Mesenteric fat pad (tissue), 1 donor: ENCODE measurements at regions not wholly inside any gene's neighbourhood (a gene's known extent, or its start where the extent isn't known, plus 50 kb on each side); places are given as distances from the start of the nearest gene placed in this dataset.
"Not testable (repeated sequence)": the region's sequence is repeated elsewhere in the genome, so short reads cannot be mapped to it uniquely, and the experiment has no call there.

Source experiments
- DNase-seq: peaks from one replicate; pipeline ENCODE4 v3.0.0-alpha.2; 2020; ENCODE audit warnings: low spot score
- donor health status: DM: yes; HTN: yes; CAD: no.

DNA sequence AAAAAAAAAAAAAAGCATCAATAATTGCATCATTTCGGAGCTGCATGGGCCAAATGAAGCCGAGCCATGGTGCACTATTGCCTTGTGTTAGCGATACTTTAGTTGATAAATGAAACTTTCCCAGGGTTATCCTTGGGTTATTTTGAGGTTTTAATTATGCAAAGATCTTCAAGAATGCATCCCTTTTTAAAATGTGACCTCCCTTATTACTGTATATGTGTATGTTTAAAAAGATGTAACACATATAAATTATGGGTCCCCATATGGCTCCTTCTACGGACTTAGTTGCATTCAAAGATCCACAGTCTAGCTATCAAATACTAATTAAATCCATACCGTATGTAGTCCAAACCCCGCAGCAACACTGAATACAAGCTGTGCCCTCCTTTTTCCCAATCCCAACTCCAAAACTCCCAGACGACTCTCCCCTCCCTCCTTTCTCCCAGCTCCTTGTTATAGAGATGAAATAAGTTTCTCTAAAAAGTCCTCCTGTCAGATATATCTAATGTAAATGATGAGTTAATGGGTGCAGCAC, 129.3 kb upstream of the MAP1LC3B2 start:
- no peak for DNase-seq

DNA sequence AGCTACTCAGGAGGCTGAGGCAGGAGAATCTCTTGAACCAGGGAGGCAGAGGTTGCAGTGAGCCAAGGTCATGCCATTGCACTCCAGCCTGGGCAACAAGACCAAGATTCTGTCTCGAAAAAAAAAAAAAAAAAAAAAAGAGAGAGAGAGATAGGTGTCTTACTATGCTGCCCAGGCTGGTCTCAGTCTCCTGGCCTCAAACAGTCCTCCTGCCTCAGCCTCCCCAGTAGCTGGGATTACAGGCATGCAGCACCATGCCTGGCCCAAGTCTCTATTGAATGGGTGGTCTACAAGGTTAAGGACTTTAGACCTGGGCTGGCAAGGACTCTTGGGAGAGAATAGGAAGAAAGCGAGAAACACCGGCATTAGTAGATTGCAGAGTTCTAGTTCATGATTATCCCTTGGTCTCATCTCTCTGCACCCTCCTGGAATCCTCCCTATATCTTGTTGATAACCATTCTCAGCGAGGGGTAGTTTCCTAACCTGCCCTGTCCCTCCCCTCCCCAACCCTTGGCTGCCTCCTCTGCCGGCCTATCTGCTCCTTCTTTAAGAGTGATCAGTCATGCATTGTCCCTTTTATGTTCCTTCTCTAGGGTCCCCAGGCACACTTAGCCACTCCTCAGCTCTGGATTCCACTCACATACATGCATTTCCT, 128.1 kb upstream of the MAP1LC3B2 start:
- no peak for DNase-seq

DNA sequence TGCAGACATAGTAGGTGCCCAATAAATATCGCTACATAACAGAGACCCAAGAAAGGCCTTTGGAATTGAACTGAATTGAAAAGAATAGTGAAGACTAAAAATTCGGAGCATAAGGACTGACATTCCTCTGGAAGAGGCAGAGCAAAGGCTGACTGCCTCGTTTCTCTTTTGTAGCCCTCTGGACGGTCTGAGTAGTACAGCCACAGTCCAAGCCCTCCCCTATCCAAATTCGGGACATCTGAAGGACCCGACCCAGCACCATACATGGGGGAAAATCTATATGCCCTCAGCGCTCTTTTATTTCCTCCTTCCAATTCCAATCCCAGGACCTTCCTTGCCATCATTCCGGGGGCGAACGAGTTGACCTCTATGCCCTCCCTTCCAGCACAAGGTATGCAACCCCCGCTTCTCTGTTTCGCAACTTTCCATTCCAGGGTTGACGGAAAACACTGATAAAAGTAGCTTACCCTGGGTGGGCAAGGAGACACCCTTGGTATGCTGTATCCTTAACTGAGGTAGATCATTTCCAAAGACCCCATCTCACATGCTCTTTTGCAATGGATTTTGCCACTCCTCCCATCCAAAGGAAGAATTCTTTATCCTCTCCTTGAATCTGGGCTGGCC, 127.4 kb upstream of the MAP1LC3B2 start:
- DNase-seq: no peak

DNA sequence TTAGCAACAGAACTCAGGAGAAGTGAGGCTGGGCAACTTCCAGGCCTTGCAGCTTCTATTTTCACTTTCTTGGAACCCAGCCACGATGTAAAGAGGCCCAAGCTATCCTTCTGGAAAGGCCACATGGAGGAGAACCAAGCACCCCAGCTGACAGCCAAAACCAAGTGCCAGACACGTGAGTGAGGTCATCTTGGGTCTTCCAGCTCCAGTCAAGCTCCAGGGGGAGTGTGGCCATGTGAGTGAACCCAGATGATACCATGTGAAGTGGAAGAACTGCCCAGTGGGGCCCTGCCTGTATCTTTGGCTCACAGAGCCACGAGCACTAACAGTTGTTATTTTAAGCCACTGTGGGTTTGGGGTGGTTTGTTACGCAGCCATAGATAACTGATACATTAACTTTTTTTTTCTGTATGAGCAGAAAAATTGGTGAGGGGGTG, 126.8 kb upstream of the MAP1LC3B2 start:
- no peak for DNase-seq

DNA sequence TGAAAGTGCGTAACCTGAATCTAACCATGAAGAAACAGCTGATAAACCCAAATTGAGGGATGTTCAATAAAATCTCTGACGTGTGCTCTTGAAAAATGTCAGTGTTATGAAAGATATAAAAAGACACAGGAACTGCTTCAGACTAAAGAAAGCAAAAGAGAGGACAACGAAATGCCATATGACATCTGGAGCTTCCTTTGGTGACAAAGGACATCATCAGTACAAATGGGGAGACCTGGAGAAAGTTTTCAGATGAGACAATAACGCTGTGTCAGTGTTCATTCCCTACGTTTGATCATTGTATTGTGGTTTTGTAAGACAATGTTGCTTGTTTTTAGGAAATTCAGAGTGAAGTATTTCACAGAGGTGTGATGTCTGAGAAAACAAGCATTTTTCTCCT, 125.9 kb upstream of the MAP1LC3B2 start:
- DNase-seq: no peak

DNA sequence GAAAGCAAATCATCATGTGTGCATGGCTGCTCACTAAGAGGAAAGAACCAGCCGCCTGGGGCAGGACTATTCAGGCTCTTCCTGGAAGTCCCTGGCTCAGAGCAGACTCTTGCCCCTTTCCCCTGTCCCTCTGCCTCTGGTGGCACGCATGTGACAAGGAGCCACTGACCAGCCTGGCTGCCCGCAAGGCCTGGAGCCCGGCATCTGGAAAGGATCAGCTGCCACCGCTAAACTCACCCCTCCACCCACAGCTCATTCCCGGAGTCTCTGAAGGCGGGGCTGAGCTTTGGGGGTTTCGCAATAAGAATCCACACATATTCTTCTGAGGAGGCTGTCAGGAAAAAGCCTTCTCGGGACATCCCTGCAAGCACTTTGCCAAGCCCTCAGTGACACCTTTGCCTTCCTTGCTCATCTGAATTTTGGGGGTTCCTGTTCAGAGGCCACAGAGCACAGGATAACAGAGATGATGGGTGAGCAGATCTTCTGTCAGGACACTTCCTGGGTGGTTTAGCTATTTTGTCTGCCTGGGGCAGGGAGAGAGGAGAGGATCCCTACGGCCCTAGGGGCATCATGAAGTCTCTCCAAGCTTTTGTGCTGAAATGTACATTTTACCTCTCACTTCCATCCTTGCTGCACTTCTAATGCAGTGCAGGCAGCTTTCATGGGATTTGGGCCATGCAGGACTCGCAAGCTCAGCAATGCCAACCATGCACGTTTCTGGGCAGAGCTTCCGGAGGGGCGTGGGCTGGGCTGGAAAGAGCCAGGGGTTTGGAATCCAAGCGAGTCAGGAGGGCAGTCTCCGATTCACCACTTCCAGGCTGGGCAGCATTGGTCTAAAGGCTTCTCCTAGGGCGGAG, 124.8 kb upstream of the MAP1LC3B2 start:
- no peak for DNase-seq

DNA sequence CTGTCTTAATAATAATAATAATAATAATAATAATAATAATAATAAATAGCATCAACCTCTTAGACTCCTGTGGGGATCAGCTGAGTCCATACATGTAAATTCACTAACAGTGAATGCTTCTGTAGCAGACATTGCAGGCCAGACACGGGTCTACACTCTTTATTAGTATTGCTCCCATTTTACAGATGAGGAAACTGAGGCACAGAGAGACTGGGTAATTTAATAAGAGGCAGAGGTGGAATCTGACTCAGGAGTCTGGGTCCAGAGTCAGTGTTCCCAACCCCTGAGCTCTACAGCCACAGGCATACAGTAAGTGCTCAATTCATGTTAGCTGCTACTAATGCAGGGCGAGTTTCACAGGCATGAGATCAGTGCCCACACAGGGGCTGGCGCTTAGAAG, 123.2 kb upstream of the MAP1LC3B2 start:
- DNase-seq: no peak

DNA sequence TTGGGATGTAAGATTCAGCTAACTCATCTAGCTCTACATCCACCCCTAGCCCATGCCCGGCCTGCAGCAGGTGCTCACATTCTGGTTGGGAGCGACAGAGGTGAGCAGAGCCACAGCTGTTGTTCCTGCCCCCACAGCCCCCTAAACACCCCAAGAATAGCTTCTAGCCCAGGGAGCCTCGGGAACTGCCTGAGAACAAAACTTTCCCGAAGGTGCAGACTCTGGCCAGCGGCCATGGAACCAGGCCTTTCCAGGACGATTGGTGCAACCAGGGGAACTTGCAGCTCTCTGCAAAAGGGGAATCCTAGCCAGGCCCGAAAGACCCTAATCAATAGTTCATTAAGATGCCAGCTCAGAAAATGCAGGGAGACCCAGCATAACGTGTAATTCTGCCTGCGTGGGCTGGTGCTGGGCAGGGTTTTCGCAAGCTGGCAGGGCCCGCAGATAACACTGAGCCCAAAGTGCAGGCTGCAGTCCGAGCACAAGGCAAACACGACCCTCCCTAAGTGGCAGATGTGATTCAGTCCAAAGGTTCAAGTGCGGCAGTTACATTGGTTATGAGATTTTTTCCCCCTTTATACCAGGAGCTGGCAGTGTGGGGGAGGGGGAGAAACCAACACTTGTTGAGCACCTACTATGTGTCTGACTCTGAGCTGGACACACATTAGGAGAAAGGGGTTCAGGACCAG, 122.5 kb upstream of the MAP1LC3B2 start:
- DNase-seq: no peak

DNA sequence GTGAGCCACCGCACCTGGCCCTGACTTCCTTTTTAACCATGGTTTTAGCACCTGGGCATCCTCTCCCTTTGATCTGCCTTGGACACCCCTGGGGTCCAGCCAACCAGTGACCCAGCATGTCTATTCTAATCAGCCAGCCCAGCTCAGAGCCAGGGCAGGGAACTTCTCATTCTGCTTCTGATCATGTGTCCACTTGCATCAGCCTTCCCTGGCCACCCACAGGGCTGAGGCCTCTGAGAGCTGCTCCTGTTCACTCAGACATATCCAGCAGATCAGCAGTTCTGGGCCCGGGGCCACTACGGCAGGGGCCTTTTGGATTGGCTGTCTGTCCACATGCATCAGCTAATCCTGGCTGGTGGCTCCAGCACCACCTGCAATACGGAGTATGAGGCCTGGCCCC, 117.9 kb upstream of the MAP1LC3B2 start:
- DNase-seq: no peak

GRCh38 chr12:116442304-116442703, 116.9 kb upstream of the MAP1LC3B2 start:
- DNase-seq: no peak

DNA sequence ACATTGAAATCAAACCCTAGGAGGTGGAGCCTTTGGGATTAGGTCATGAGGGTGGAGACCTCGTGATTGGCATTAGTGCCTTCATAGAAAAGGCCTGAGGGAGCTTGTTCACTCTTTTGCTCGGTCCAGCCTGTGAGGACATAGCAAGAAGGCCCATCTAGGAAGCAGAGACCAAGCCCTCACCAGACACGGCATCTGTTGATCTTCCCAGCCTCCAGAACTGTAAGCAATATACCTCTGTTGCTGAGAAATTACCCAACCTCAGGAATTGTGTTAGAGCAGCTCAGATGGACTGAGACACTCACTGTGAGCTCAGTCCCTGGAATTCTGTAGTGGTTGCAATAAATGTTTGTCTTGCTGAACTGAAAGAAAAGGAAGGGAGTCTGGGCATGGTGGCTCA, 116.2 kb upstream of the MAP1LC3B2 start:
- DNase-seq: no peak

DNA sequence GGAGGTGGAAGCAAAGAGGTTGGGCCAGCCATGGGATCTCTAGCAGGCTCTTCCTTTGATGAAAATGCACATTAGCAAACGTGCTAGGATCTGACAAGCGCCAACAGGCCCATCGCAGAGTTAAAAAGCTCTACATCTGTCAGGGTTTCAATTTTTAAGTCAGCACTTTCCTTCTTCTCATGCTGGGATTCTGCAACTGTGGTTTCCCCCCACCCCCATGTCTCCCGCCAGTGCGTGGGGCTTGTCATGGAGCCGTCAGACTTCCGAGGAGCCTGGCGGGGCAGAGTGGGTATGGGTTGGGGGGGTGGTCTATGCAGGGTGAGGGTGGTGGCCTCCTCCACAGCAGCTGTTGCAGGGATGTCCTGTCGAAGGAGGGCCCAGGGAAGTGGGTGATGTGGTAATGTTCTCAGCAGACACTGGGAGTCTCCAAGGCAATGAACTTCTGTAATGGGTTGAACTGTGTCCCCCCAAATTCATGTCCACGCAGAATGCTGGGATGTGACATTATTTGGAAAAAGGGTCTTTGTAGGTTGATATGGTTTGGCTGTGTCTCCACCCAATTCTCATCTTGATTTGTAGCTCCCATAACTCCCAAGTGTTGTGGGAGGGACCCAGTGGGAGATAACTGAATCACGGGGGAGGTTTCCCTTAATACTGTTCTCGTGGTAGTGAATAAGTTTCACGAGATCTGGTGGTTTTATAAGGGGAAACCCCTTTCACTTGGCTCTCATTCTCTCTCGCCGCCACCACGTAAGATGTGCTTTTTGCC, 115.2 kb upstream of the MAP1LC3B2 start:
- DNase-seq: no peak

- DNase-seq: no peak
Measured at GRCh38 chr12:116444590-116444943, 114.6 kb upstream of the MAP1LC3B2 start.

GRCh38 chr12:116448165-116448739, 110.9 kb upstream of the MAP1LC3B2 start:
- DNase-seq: no peak

DNA sequence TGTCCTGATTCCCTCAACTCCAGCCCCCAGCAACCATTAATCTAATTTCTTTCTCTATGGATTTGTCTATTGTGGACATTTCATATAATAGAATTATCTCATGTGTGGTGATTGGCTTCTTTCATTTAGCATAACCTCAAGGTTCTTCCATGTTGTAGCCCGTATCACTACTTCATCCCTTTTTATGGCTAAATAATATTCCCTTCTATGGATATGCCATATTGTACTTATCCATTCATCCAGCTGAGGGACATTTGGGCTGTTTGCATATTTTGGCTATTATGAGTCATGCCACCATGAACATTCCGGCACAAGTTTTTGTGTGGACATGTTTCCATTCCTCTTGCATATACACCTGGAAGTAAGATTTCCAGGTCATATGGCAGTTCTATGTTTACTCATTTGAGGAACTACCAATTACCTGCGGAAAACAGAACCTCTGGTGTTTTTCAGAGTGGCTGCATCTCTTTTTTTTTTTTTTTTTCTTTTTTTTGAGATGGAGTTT, 108.7 kb upstream of the MAP1LC3B2 start:
- no peak for DNase-seq

DNA sequence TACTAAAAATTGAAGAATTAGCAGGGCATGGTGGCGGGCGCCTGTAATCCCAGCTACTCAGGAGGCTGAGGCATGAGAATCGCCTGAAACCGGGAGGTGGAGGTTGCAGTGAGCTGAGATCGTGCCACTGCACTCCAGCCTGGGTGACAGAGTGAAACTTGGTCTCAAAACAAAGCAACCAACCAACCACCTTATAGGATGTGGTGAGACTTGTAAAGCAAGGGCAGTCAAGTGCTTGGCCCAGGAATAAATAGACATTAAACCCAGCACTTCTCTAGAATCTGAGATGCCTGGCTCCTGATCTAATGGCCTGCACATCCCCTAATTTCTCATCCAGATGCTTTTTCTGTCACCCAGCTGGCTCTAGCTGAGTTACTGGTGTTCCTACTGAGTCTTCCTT, 106.2 kb upstream of the MAP1LC3B2 start:
- DNase-seq: not testable (repeated sequence)

DNA sequence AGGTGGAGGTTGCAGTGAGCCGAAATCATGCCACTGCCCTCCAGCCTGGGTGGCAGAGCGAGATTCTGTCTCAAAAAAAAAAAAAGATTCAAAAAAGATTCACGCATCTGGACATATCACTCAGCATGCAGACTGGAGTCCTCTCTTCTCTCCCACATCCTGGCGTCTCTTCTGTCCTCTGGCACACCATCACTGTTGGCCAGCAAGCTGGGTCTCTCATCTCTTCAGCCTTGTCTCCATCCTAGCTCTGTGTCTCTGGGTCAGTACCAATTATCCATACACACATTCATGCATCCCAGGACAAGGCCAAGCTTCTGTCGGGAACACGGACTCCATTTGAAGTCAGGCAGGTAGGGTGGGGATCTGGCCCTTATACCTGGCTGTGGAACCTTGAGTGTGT, 105.5 kb upstream of the MAP1LC3B2 start:
- no peak for DNase-seq

DNA sequence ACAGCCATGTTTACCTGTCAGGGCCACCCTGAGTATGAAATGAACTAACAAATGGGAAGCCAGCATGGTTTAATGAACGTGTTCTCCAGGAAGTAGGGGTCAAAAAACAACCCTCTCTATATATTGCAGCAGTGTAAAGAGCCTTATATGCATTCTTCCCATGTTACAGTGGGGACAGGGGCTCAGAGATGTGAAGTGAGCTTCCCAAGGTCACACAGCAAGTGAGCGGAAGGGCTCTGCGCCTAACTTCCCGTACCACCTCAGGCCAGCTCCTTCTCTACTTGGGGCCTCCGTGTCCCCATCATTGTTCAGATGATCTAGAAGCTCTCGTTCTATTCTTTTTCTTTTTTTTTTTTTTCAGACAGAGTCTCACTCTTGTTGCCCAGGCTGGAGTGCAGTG, 105.1 kb upstream of the MAP1LC3B2 start:
- DNase-seq: no peak

GRCh38 chr12:116454950-116455447, 104.2 kb upstream of the MAP1LC3B2 start:
- DNase-seq: no peak
